Activated naive CD4-positive, alpha-beta T cell (primary cell): ENCODE measurements at regions not wholly inside any gene's neighbourhood (a gene's known extent, or its start where the extent isn't known, plus 50 kb on each side); places are given as distances from the start of the nearest gene placed in this dataset.
"Not testable (repeated sequence)": the region's sequence is repeated elsewhere in the genome, so short reads cannot be mapped to it uniquely, and the experiment has no call there.

Experiments
- DNase-seq, 4 experiments: peaks; one replicate each; lab custom pipeline; 2025; lab: John Stamatoyannopoulos, UW

- DNase-seq: no peak
These were observed 63.3 kb downstream of the POU4F1 start for GRCh38 chr13:78540058-78540457.

DNA sequence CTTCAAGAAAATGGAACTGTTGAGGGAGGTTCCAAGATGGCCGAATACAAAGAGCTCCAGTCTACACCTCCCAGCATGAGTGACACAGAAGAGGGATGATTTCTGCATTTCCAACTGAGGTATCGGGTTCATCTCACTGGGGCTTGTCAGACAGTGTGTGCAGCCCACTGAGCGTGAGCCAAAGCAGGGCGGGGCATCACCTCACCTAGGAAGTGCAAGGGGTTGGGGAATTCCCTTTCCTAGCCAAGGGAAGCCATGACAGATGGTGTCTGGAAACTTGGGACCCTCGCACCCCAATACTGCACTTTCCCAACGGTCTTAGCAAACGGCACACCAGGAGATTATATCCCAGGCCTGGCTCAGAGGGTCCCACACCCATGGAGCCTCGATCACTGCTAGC, 77.3 kb downstream of the POU4F1 start:
- not testable (repeated sequence) for DNase-seq

DNA sequence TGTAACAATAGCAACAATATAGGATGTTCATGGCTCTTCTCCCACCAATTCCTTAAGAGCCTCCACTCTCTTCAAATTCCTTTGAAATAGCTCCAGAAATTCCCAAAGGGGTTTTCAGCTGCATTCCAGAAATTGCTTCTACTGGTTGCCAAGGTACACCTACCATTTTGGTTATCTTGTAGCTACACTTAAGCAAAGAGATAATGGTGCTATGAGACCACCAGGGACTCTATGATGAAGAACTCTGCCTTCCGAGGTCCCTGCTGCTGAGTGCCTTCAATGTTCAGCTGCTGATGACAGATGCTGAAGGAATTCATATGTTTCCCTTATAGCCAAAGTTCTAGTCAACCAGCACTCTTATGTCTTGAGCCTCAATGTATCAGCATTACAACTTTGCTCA, 78.4 kb downstream of the POU4F1 start:
- no peak for DNase-seq

- no peak for DNase-seq
These were observed 82.3 kb downstream of the POU4F1 start for GRCh38 chr13:78521091-78521490.

- DNase-seq: no peak
These were observed 82.9 kb downstream of the POU4F1 start for GRCh38 chr13:78520425-78520824.

DNA sequence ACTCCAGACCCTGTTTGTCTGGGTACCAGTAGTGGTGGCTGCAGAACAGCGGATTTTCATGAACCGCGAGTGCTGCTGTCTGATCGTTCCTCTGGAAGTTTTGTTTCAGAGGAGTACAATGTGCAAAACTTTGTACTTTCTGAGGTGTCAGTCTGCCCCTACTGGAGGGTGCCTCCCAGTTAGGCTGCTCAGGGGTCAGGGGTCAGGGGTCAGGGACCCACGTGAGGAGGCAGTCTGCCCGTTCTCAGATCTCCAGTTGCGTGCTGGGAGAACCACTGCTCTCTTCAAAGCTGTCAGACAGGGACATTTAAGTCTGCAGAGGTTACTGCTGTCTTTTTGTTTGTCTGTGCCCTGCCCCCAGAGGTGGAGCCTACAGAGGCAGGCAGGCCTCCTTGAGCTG, 84.9 kb downstream of the POU4F1 start:
- not testable (repeated sequence) for DNase-seq

GRCh38 chr13:78499802-78500201, 103.5 kb downstream of the POU4F1 start:
- no peak for DNase-seq

- DNase-seq: no peak
These were observed 105.5 kb downstream of the POU4F1 start for GRCh38 chr13:78497702-78498355.

DNA sequence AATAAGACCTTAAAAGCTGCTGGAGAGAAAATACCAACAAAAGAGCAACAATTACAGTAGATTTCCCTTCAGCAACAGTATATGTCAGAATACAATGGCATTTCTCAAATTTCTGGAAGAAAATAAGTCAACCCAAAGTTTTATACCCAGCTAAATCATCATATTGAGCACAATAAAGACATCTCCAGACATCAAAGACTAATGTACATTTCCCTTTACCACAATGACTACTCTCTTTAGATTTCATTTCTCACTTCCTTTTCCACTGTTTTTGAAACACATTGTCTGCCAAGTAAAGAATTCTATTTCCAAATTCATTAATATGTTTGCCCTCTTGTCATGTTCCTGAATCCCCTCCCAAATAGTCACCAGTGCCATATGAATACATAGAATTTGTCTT, 111.4 kb downstream of the POU4F1 start:
- DNase-seq: no peak

DNA sequence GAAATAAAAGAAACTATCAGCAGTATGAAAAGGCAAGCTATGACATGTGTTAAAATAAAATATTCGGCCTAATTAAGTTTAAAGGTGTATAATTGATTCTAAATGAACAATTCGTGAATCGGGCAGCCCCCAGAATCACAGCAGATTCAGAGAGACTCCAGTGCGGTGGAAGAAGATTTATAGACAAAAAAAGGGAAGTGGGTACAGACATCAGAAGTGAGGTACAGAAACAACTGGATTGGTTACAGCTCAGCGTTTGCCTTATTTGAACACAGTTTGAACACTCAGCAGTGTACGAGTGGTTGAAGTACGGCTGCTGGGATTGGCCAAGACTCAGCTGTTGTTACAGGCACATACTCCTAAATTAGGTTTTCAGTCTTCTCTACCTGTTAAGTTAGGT, 113.1 kb downstream of the POU4F1 start:
- not testable (repeated sequence) for DNase-seq

- no peak for DNase-seq
These were observed 115.6 kb downstream of the POU4F1 start for GRCh38 chr13:78487707-78488106.

GRCh38 chr13:78485803-78486202, 117.5 kb downstream of the POU4F1 start:
- DNase-seq: no peak

DNA sequence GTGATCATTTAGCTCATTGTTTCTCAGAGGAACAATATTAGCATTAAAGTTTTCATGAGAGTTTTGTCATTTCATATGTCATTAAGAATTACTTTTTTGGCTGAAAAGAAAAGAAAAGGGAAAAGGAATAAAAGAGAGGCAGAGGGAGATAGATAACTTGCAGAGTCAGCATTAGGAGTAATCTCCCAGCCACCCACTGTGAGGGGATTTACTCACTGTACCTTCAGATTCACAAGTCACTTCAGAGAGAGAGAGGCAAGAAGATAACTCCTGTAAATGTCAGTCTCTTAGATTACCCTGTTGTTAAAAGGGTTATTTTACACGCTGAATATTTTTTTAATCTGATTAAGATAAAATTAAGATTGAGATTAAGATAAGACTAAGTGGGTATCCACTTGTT, 125.2 kb downstream of the POU4F1 start:
- no peak for DNase-seq

- DNase-seq: no peak
These were observed 126.4 kb downstream of the POU4F1 start for GRCh38 chr13:78476910-78477309.

DNA sequence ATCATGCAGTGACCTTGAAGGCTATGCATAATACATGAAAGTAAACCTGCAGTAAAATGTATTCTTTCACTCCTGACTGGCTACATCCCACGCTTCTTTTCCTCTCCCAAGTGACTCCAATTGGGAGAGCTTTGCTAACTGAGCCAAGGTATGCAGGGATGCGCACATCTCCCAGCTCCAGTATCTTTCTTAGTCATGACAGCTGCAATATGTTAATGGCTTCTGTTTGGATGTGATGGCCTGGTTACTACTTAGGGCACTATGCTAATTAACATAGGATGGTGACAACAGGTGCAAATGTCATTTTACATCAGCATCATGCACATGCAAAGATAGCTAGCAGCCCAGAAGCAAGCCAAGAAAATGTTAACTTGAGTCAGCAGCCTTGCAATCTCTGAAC, 134.7 kb downstream of the POU4F1 start:
- DNase-seq: no peak

DNA sequence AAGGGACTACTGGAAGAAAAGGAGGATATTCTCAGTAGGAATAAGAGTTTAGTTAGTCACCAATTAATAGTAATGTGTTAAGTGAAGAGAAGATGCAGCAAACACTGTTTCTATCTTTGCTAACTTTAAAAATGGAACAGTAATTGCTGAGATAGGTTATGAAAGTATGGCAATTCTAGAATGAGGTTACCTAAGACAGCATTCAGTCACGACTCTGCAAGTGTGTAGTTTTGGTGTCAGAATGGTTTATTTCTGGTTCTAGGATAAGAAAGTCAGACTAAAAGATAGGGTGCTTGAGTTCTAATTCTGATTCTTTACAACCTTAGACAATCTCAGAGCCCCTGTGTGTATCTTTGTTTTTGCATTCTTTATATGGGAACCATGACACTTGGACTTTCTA, 138.1 kb downstream of the POU4F1 start:
- DNase-seq: no peak

- no peak for DNase-seq
These were observed 143.2 kb downstream of the POU4F1 start for GRCh38 chr13:78460176-78460575.

GRCh38 chr13:78443839-78444238, 159.5 kb downstream of the POU4F1 start:
- no peak for DNase-seq

GRCh38 chr13:78437781-78438180, 165.6 kb downstream of the POU4F1 start:
- DNase-seq: no peak

- DNase-seq: no peak
These were observed 167.0 kb downstream of the POU4F1 start for GRCh38 chr13:78436311-78436710.

DNA sequence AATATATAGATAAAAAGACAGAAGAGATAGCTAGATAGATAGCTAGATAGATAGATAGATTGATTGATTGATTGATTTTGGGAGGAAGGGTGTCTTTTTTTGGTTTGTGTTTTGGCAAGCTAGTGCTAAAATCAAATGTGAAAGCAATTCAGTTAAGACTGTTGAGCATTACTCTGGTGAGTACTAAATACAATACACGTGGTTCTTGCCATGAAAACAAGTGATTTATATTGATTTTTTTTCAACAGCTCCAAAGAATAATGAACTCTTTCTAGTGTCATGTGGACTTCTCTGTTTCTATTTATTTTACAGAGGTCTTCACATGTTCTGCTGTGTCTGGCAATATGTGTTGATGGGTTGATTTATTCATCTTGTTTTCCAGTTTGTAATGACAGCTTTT, 172.0 kb downstream of the POU4F1 start:
- no peak for DNase-seq

DNA sequence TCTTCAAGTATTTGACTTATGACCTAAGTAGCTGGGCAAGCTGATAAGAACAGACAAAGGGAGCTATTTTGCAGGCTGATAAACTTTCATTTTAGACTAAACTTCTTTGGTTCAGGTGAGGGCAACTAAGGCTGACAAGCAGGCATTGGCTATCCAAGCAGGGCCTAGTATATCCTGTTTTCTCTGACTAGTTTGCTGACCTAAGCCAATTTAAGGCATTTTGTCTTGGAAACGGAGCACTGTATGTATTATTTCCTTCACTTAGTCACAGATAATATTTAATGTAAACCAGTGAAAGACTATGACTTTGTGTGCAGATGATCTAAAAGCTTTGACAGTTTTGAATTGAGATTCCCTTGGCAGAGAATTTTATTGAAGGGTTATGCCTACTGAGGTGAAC, 172.5 kb downstream of the POU4F1 start:
- no peak for DNase-seq

- no peak for DNase-seq
These were observed 173.1 kb downstream of the POU4F1 start for GRCh38 chr13:78430166-78430791.

GRCh38 chr13:78428646-78429045, 174.7 kb downstream of the POU4F1 start:
- no peak for DNase-seq
